K562 (cell line): ENCODE measurements at regions not wholly inside any gene's neighbourhood (a gene's known extent, or its start where the extent isn't known, plus 50 kb on each side); places are given as distances from the start of the nearest gene placed in this dataset.

ENCODE experiments used
- ATAC-seq: fragments of 200-7000 bp; cut with Tn5 transposase; 3 replicates; pipeline ENCODE4 v1.9.1; 2020; ENCODE audit warnings: moderate library complexity
- BruUV-seq: library from RNA; stranded (reverse); fragments of 400-500 nt; replicated peaks from 2 replicates; lab custom pipeline; 2021; lab: Mats Ljungman, UMichigan
- CTCF ChIA-PET: fragments of 300-600 bp; formaldehyde crosslinking; extraction: SDS; loops from one replicate; lab custom pipeline; 2021; ENCODE audit warnings: low intra/inter-chr PET ratio; lab: Yijun Ruan, JAX
- POLR2A ChIA-PET: fragments of 300-600, 350-650 bp; sonication (Branson Sonifier 250); formaldehyde crosslinking; extraction: SDS; loops from one replicate; lab custom pipeline; 2021; ENCODE audit warnings: antibody characterized with exemption, inconsistent platforms; lab: Yijun Ruan, JAX
- DNase-seq, 4 experiments: peaks; one replicate each; pipeline versions ENCODE4 v3.0.0 to v3.0.0-alpha.2; 2011 to 2018; ENCODE audit warnings: low spot score in 3 of 4, mixed read lengths in 3 of 4; ENCODE audit errors: extremely low read depth in 1 of 4
- FAIRE-seq: peaks from 2 replicates; lab custom pipeline; 2011; peaks lifted over from hg19 to GRCh38; lab: Jason Lieb, UNC
- H2AFZ ChIP-seq: 2 replicates; pipeline ENCODE4 v1.6.0; 2011; ENCODE audit warnings: low read depth, low read length, control low read depth, inconsistent platforms
- H3K27ac ChIP-seq: fragments of 200-600 bp; 3 replicates; pipeline ENCODE4 v1.8.0; 2011; ENCODE audit warnings: low read depth, mild to moderate bottlenecking, control low read depth, inconsistent platforms, low read length, moderate library complexity, mixed read lengths; ENCODE audit errors: extremely low read depth
- H3K27me3 ChIP-seq, 2 experiments: fragments of 300-600 bp in 1 of 2; 2 replicates in 1 of 2; 3 replicates in 1 of 2; pipeline versions ENCODE4 v1.6.0 to v1.8.0; 2011; ENCODE audit warnings: inconsistent platforms in 2 of 2, low read length in 2 of 2, mild to moderate bottlenecking in 1 of 2, mixed read lengths in 1 of 2, moderate library complexity in 1 of 2; ENCODE audit not compliant: control insufficient read depth in 2 of 2, insufficient read depth in 2 of 2
- H3K36me3 ChIP-seq: fragments of 300-600 bp; 3 replicates; pipeline ENCODE4 v1.8.0; 2011; ENCODE audit warnings: mild to moderate bottlenecking, low read length, inconsistent platforms; ENCODE audit not compliant: control insufficient read depth, insufficient read depth
- H3K4me1 ChIP-seq, 2 experiments: fragments of 200-600 bp in 1 of 2; replicated peaks in 1 of 2; 2 replicates in 1 of 2; 3 replicates in 1 of 2; pipeline versions ENCODE4 v1.5.1 to v1.8.0; 2011; ENCODE audit warnings: inconsistent platforms in 2 of 2, low read length in 2 of 2, mild to moderate bottlenecking in 1 of 2, mixed read lengths in 1 of 2, moderate library complexity in 1 of 2; ENCODE audit not compliant: control insufficient read depth in 2 of 2, insufficient read depth in 2 of 2
- H3K4me2 ChIP-seq: 2 replicates; pipeline ENCODE4 v1.6.1; 2011; ENCODE audit warnings: low read length, control low read depth, inconsistent platforms, mixed read lengths; ENCODE audit not compliant: insufficient read depth
- H3K4me3 ChIP-seq: fragments of 200-600 bp; sonication (generic), shearing (Covaris generic); 2 replicates; pipeline ENCODE4 v1.5.1; 2016; ENCODE audit warnings: control low read depth, inconsistent platforms
- H3K79me2 ChIP-seq: fragments of 200-600 bp; 3 replicates; pipeline ENCODE4 v1.8.0; 2011; ENCODE audit warnings: low read length, inconsistent platforms; ENCODE audit not compliant: control insufficient read depth, insufficient read depth
- H3K9ac ChIP-seq, 2 experiments: 2 replicates each; pipeline versions ENCODE4 v1.6.0 to v1.6.1; 2011; ENCODE audit warnings: low read depth in 2 of 2, low read length in 2 of 2, control low read depth in 1 of 2, inconsistent platforms in 1 of 2, mild to moderate bottlenecking in 1 of 2, mixed read lengths in 1 of 2; ENCODE audit not compliant: insufficient read depth in 1 of 2
- H3K9me1 ChIP-seq: one replicate; pipeline ENCODE4 v1.6.0; 2011; ENCODE audit warnings: inconsistent platforms, mild to moderate bottlenecking, low read length, moderate library complexity; ENCODE audit not compliant: control insufficient read depth, insufficient read depth
- H3K9me3 ChIP-seq: replicated peaks from 2 replicates; pipeline ENCODE4 v1.5.1; 2011; ENCODE audit warnings: low read depth, low read length, inconsistent platforms; ENCODE audit not compliant: control insufficient read depth, insufficient read depth
- H4K20me1 ChIP-seq: replicated peaks from 2 replicates; pipeline ENCODE4 v1.6.1; 2011; ENCODE audit warnings: low read length, inconsistent platforms, mixed read lengths; ENCODE audit not compliant: control insufficient read depth, insufficient read depth
- BDP1 ChIP-seq: IDR thresholded peaks from 3 replicates; pipeline ENCODE4 v1.6.1; 2011; ENCODE audit not compliant: insufficient read length, insufficient read depth
- FIP1L1 ChIP-seq: fragments of 200-400 bp; formaldehyde crosslinking; IDR thresholded peaks from 2 replicates; pipeline ENCODE4 v1.6.1; 2018; ENCODE audit warnings: mild to moderate bottlenecking, low read depth, low read length; ENCODE audit not compliant: poor library complexity, severe bottlenecking
- GMEB1 ChIP-seq: fragments of 250-450 bp; sonication (Bioruptor Pico); IDR thresholded peaks from 2 replicates; pipeline ENCODE4 v1.4.0; 2020; ENCODE audit warnings: mild to moderate bottlenecking
- GTF2B ChIP-seq: IDR thresholded peaks from 2 replicates; pipeline ENCODE4 v1.6.1; 2011; ENCODE audit not compliant: insufficient read length; ENCODE audit errors: extremely low read depth
- ZNF280A ChIP-seq: fragments of 450-650 bp; IDR thresholded peaks from 2 replicates; pipeline ENCODE4 v1.6.1; 2018; ENCODE audit warnings: mild to moderate bottlenecking, low read depth; ENCODE audit not compliant: partially characterized antibody
- ZNF551 ChIP-seq: fragments of 250-450 bp; sonication (Bioruptor Pico); IDR thresholded peaks from 2 replicates; pipeline ENCODE4 v1.5.0; 2021; ENCODE audit warnings: mild to moderate bottlenecking, moderate library complexity
- ZNF740 ChIP-seq, 3 experiments: fragments of 200-800 bp in 1 of 3; sonication (Bioruptor generic) in 1 of 3; sonication (generic) in 1 of 3; formaldehyde crosslinking in 1 of 3; IDR thresholded peaks; 2 replicates each; pipeline versions ENCODE4 v1.6.1 to v1.8.0; 2016 to 2022; ENCODE audit warnings: mild to moderate bottlenecking in 2 of 3, missing compliant biosample characterization in 2 of 3, missing genetic modification characterization in 2 of 3, missing genetic modification reagents in 1 of 3
- in situ Hi-C: fragments of 300-500 bp; cut with MboI; formaldehyde crosslinking; loops from 4 replicates; pipeline ENCODE4 v1.15.0; 2018; ENCODE audit warnings: inconsistent platforms, mixed read lengths
- intact Hi-C: fragments of 100-400 bp; cut with micrococcal nuclease; formaldehyde crosslinking; loops from 2 replicates; pipeline ENCODE4 v1.14.2; 2022

- H3K27me3 ChIP-seq = no peaks in the 10 kb centered on the region
- in situ Hi-C loops (no loop called here), intact Hi-C loops (no loop called here)
- H3K27ac ChIP-seq = no peak overlapping the region
- no peak for DNase-seq
- no peak overlapping the region for H3K9ac ChIP-seq
- H3K79me2 ChIP-seq = no peaks in the 10 kb centered on the region
- H3K4me3 ChIP-seq = no peak overlapping the region
- H3K4me2 ChIP-seq = no peak overlapping the region
- no peaks in the 10 kb centered on the region for H4K20me1 ChIP-seq
- no peak overlapping the region for H2AFZ ChIP-seq
- H3K36me3 ChIP-seq = no peaks in the 10 kb centered on the region
- no peaks in the 10 kb centered on the region for H3K9me3 ChIP-seq
- ChIA-PET POLR2A (no interaction called here), CTCF (no interaction called here)
- no peak for TF ChIP-seq BDP1
- TF ChIP-seq ZNF551 = no peak
- no peak for TF ChIP-seq ZNF740 (CRISPR knock-in tag; IDR thresholded peaks at IDR 0.05)
- TF ChIP-seq ZNF740 (tag; IDR thresholded peaks at IDR 0.05) = no peak
- TF ChIP-seq GMEB1 = no peak
- TF ChIP-seq FIP1L1 = no peak
- TF ChIP-seq ZNF280A = no peak
- TF ChIP-seq GTF2B = no peak
- H3K4me1 ChIP-seq = no peaks in the 10 kb centered on the region
- no peak for FAIRE-seq
- ATAC-seq = no peak
- BruUV-seq = no TSS peak
- H3K9me1 ChIP-seq = no peaks in the 10 kb centered on the region
Measured at GRCh38 chr14:85169381-85169780, 360.6 kb upstream of the FLRT2 start.
